C4-2B (cell line): ENCODE measurements at regions not wholly inside any gene's neighbourhood (a gene's known extent, or its start where the extent isn't known, plus 50 kb on each side); places are given as distances from the start of the nearest gene placed in this dataset.

Source experiments
- H3K27ac ChIP-seq: fragments of 450-650 bp; 2 replicates; pipeline ENCODE4 v1.5.1; 2017
- ZFX ChIP-seq: fragments of 450-650 bp; IDR thresholded peaks from 2 replicates; pipeline ENCODE4 v1.6.1; 2017
- TF ChIP-seq, protein P1 (sequence below): fragments of 450-650 bp; conservative IDR thresholded peaks from 2 replicates; pipeline ENCODE4 v1.5.1; 2017; ENCODE audit warnings: mild to moderate bottlenecking

DNA sequence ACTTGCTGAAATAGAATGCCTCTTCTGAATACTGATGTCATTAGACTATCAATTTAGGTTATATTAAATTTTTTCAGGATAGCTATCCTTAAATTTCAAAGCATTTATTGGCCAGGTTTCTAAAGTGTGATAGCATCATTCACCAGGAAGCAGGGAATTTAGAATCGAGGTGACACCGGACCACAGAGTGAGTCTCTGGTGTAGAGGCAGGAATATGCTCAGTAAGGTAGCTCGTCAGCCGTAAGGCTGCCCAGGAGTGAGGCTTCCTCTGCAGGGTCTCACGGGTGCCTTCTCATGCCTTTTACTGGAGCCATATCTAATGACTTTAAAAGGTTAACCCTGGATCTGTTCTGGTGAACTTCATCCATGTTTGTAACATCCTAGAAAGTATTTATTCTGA, 170.8 kb upstream of the KLF14 start:
- H3K27ac ChIP-seq = no peak overlapping the region
- TF ChIP-seq, protein P1, sequence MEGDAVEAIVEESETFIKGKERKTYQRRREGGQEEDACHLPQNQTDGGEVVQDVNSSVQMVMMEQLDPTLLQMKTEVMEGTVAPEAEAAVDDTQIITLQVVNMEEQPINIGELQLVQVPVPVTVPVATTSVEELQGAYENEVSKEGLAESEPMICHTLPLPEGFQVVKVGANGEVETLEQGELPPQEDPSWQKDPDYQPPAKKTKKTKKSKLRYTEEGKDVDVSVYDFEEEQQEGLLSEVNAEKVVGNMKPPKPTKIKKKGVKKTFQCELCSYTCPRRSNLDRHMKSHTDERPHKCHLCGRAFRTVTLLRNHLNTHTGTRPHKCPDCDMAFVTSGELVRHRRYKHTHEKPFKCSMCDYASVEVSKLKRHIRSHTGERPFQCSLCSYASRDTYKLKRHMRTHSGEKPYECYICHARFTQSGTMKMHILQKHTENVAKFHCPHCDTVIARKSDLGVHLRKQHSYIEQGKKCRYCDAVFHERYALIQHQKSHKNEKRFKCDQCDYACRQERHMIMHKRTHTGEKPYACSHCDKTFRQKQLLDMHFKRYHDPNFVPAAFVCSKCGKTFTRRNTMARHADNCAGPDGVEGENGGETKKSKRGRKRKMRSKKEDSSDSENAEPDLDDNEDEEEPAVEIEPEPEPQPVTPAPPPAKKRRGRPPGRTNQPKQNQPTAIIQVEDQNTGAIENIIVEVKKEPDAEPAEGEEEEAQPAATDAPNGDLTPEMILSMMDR = no peak
- TF ChIP-seq ZFX = no peak

DNA sequence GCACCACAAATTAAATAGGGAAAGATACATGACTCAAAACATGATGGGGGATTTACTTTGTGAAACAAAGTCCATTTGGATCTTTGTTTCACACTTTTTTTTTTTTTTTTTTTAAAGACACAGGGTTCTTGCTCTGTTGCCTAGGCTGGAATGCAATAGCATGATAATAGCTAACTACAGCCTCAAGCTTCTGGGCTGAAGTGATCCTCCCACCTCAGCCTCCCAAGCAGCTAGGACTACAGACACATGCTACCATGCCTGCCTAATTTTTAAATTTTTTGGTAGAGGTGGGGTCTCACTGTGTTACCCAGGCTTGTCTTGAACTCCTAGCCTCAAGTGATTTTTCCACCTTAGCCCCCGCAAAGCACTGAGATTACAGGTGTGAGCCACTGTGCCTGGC, 172.6 kb upstream of the KLF14 start:
- H3K27ac ChIP-seq = no peak overlapping the region
- TF ChIP-seq ZFX = no peak
- TF ChIP-seq, protein P1 = no peak

DNA sequence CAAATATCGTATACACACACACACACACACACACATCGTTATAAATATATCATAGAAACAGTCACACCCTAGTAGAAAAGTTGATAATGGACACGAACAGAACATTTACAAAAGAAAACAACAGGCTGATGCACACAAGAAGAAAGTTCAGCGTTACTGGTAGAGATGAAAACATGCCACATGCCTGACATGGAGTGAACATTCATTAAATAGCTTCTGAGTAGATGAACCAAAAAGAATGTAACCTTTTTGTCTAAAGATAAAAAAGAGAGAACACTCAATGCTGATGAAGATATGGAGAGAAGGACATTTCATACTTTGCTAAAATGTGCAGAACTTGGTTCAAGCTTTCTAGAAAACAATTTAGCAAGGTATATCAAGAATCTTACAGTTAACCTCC, 173.4 kb upstream of the KLF14 start:
- no peak for TF ChIP-seq ZFX
- TF ChIP-seq, protein P1 = no peak
- H3K27ac ChIP-seq = no peak overlapping the region

DNA sequence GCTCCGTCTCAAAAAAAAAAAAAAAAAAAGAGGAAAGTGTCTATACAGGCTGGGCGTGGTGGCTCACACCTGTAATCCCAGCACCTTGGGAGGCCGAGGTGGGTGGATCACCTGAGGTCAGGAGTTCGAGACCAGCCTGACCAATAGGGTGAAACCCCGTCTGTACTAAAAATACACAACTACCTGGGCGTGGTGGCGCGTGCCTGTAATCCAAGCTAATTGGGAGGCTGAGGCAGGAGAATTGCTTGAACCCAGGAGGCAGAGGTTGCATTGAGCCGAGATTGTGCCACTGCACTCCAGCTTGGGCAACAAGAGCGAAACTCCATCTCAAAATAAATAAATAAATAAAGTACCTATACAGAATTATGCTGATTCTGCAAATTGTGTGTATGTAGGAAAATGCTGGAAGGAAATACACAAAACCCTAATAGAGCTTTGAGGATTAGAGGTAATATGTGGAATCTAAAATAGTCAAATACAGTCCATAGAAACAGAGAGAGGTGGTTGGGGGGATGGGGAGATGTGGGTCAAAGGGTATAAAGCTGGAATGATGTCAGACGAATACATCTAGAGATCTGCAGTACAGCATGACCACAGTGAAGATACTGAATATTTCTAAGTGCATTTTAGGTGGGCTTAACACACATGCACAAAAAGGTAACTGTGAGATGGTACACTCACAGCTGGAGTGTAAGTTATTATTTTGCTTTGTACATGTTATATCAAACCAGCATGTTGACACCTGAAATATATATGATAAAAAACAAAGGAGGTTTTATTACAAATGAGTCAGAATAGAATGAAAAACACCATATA, 174.5 kb upstream of the KLF14 start:
- no peak for TF ChIP-seq ZFX
- TF ChIP-seq, protein P1 = no peak
- no peak overlapping the region for H3K27ac ChIP-seq

DNA sequence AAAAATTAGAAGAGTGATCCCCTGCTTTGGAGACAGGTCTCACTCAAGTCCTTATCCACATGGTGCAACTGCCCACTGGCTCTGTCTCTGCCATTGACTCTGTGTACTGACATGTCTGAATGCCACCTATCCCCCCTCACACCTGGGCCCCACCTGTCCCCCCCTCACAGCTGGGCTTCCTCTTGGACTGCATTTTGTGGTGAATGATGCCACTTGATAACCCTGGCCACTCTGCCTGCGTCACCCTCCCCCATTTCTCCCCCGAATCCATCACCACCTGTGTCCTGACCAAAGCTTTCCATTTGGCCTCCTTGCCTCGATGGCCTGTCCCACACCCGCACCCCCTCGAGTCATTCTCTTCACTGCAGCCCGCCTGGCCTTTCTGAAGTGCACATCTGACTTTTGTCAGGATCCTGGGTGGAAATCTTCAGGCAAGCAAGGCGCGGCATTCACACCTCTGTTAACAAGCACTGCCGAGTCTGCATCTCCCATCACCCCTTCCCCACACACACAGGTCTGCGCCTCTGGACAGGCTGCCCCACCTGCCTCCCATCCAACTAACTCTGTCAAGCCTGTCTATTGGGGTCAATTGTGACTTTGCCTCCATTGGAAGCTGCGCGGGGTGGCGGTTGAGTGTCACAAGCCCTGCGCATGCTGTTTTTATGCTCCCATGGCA, 175.3 kb upstream of the KLF14 start:
- TF ChIP-seq, protein P1 = no peak
- TF ChIP-seq ZFX = no peak

DNA sequence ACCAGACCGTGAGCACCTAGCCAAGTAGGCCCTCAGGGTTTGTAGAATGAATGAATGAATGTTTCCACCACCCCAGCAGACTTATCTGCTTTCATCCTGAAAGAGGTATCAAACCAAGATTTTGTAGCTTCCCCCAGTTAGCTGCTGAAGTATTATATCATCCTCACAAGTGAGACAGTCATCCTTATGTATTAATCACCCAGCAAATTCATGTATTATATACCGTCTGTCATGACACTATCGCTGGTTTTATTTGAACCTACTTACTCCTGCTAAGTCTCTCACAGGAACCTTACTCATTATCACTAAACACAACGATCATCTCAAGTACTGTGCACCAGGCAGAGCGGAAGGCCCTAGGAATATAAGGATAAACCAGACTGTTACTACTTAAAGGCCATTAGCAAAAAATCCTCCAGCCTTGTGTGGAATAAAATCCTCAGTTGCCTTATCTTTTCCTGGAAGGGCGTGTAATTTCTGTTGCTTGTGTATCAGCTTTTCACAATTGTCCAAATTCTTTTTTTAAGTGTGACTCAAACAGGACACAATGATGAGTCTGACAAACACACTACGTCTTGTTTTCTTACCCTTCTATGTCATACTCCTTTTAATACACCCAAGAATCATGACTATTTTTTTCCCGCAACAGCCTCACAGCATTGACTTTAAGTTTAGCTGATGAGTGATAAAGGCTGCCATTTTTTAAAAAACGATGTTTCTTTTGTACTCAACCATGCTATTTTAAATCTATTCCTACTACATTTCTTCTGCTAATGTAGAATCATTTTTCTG, 176.1 kb upstream of the KLF14 start:
- TF ChIP-seq, protein P1 = no peak
- TF ChIP-seq ZFX = no peak
- H3K27ac ChIP-seq = no peak overlapping the region

More for the DNA sequence above, 175.3 kb upstream of the KLF14 start:
- no peak overlapping the region for H3K27ac ChIP-seq
